WTC11 (cell line): ENCODE measurements at regions not wholly inside any gene's neighbourhood (a gene's known extent, or its start where the extent isn't known, plus 50 kb on each side); places are given as distances from the start of the nearest gene placed in this dataset.
"Not testable (repeated sequence)": the region's sequence is repeated elsewhere in the genome, so short reads cannot be mapped to it uniquely, and the experiment has no call there.

Experiments
- ATAC-seq: fragments of 200-7000 bp; cut with Tn5 transposase; 2 replicates; pipeline ENCODE4 v1.10.0; 2021; ENCODE audit warnings: mild to moderate bottlenecking, moderate library complexity
- CTCF ChIA-PET: fragments of 300-600 bp; sonication (Branson Sonifier 250); formaldehyde crosslinking; loops from one replicate; lab custom pipeline; 2021; ENCODE audit warnings: antibody characterized with exemption; lab: Charles Lee
- POLR2A ChIA-PET: fragments of 350-600 bp; sonication (Branson Sonifier 250); formaldehyde crosslinking; loops from one replicate; lab custom pipeline; 2021; ENCODE audit warnings: antibody characterized with exemption; lab: Charles Lee
- DNase-seq: peaks from one replicate; pipeline ENCODE4 v3.0.0; 2021; ENCODE audit warnings: low spot score
- H3K27ac Mint-ChIP-seq: 2 replicates; pipeline ENCODE4 v1.8.0; 2021; ENCODE audit warnings: mixed read lengths
- H3K27me3 Mint-ChIP-seq: 2 replicates; pipeline ENCODE4 v1.8.0; 2021; ENCODE audit warnings: low read depth, mild to moderate bottlenecking, moderate library complexity, mixed read lengths
- H3K36me3 Mint-ChIP-seq: 2 replicates; pipeline ENCODE4 v1.8.0; 2021; ENCODE audit warnings: mixed read lengths
- H3K4me1 Mint-ChIP-seq: 2 replicates; pipeline ENCODE4 v1.8.0; 2022; ENCODE audit warnings: mixed read lengths
- H3K4me3 Mint-ChIP-seq: 2 replicates; pipeline ENCODE4 v1.8.0; 2021; ENCODE audit warnings: mild to moderate bottlenecking, moderate library complexity, mixed read lengths
- H3K9me3 Mint-ChIP-seq: 2 replicates; pipeline ENCODE4 v1.8.0; 2021; ENCODE audit warnings: mixed read lengths
- AR ChIP-seq: fragments of 250-450 bp; sonication (Bioruptor Pico); IDR thresholded peaks from 2 replicates; pipeline ENCODE4 v1.9.0; 2021; ENCODE audit warnings: mild to moderate bottlenecking
- CBFB ChIP-seq: sonication (generic); formaldehyde crosslinking; IDR thresholded peaks from 2 replicates; pipeline ENCODE4 v1.8.1; 2022; ENCODE audit warnings: mild to moderate bottlenecking, low read depth, missing genetic modification reagents
- CDX4 ChIP-seq: fragments of 250-450 bp; sonication (Bioruptor Pico); IDR thresholded peaks from 2 replicates; pipeline ENCODE4 v1.9.0; 2021; ENCODE audit warnings: moderate library complexity, mild to moderate bottlenecking, inconsistent platforms, borderline replicate concordance
- CREM ChIP-seq: sonication (generic); formaldehyde crosslinking; IDR thresholded peaks from 2 replicates; pipeline ENCODE4 v1.8.1; 2022; ENCODE audit warnings: mild to moderate bottlenecking, missing genetic modification reagents, moderate library complexity
- ESRRA ChIP-seq: sonication (generic); formaldehyde crosslinking; IDR thresholded peaks from 2 replicates; pipeline ENCODE4 v1.8.1; 2022; ENCODE audit warnings: mild to moderate bottlenecking, missing genetic modification reagents, borderline replicate concordance
- FOXK1 ChIP-seq: sonication (generic); formaldehyde crosslinking; IDR thresholded peaks from 2 replicates; pipeline ENCODE4 v1.8.0; 2022; ENCODE audit warnings: mild to moderate bottlenecking, moderate library complexity, missing genetic modification reagents
- HMGA2 ChIP-seq: fragments of 250-450 bp; sonication (Bioruptor Pico); IDR thresholded peaks from 2 replicates; pipeline ENCODE4 v1.4.0; 2021; ENCODE audit warnings: mild to moderate bottlenecking, moderate library complexity
- IRF1 ChIP-seq: sonication (generic); formaldehyde crosslinking; IDR thresholded peaks from 2 replicates; pipeline ENCODE4 v1.8.0; 2023; ENCODE audit warnings: missing genetic modification reagents
- JUN ChIP-seq: sonication (generic); formaldehyde crosslinking; IDR thresholded peaks from 2 replicates; pipeline ENCODE4 v1.8.0; 2023; ENCODE audit warnings: mild to moderate bottlenecking, missing genetic modification reagents
- MLX ChIP-seq: sonication (generic); formaldehyde crosslinking; IDR thresholded peaks from 2 replicates; pipeline ENCODE4 v1.8.1; 2023; ENCODE audit warnings: mild to moderate bottlenecking, missing genetic modification reagents, moderate library complexity
- OVOL2 ChIP-seq: fragments of 250-450 bp; sonication (Bioruptor Pico); IDR thresholded peaks from 2 replicates; pipeline ENCODE4 v1.9.0; 2021; ENCODE audit warnings: mild to moderate bottlenecking, borderline replicate concordance
- PRDM15 ChIP-seq: sonication (generic); formaldehyde crosslinking; IDR thresholded peaks from 2 replicates; pipeline ENCODE4 v1.8.0; 2022; ENCODE audit warnings: missing genetic modification reagents
- PREB ChIP-seq: sonication (generic); formaldehyde crosslinking; IDR thresholded peaks from 2 replicates; pipeline ENCODE4 v1.8.1; 2022; ENCODE audit warnings: mild to moderate bottlenecking, missing genetic modification reagents, moderate library complexity, borderline replicate concordance
- RELA ChIP-seq: sonication (generic); formaldehyde crosslinking; IDR thresholded peaks from 2 replicates; pipeline ENCODE4 v1.8.1; 2022; ENCODE audit warnings: missing genetic modification reagents, mild to moderate bottlenecking, borderline replicate concordance
- SP1 ChIP-seq: sonication (generic); formaldehyde crosslinking; conservative IDR thresholded peaks from 2 replicates; pipeline ENCODE4 v1.8.1; 2022; ENCODE audit warnings: missing genetic modification reagents
- USF2 ChIP-seq: sonication (generic); formaldehyde crosslinking; IDR thresholded peaks from 2 replicates; pipeline ENCODE4 v1.8.1; 2023; ENCODE audit warnings: mild to moderate bottlenecking, missing genetic modification reagents, moderate library complexity
- ZBTB21 ChIP-seq: sonication (generic); formaldehyde crosslinking; IDR thresholded peaks from 2 replicates; pipeline ENCODE4 v1.8.1; 2023; ENCODE audit warnings: mild to moderate bottlenecking, missing genetic modification reagents, borderline replicate concordance
- ZNF317 ChIP-seq: sonication (generic); formaldehyde crosslinking; IDR thresholded peaks from 2 replicates; pipeline ENCODE4 v1.8.1; 2023; ENCODE audit warnings: low read depth, mild to moderate bottlenecking, moderate library complexity, missing genetic modification reagents, borderline replicate concordance

- TF ChIP-seq PRDM15 (CRISPR knock-in tag) (no peak), MLX (CRISPR knock-in tag) (no peak), RELA (CRISPR knock-in tag) (no peak), OVOL2 (no peak)
These were observed 89.3 kb upstream of the ST8SIA4 start (continued) for GRCh38 chr5:100992354-100992753.

GRCh38 chr5:100983601-100984000 is 80.5 kb upstream of the ST8SIA4 start:
- POLR2A ChIA-PET, H3K27ac Mint-ChIP-seq, H3K4me3 Mint-ChIP-seq, CTCF ChIA-PET, H3K27me3 Mint-ChIP-seq, ATAC-seq, DNase-seq: not testable (repeated sequence)
- Mint-ChIP-seq H3K4me1 (peaks cover 15% of the 10 kb centered on the region), H3K36me3 (peaks cover 11% of the 10 kb centered on the region), H3K9me3 (peaks cover 16% of the 10 kb centered on the region)

- CTCF ChIA-PET: no interaction called here
- POLR2A ChIA-PET: no interaction called here
- Mint-ChIP-seq H3K9me3 (peaks cover 5% of the 10 kb centered on the region; the same call in 1 of the 2 replicates), H3K36me3 (no peaks in the 10 kb centered on the region), H3K27me3 (no peaks in the 10 kb centered on the region; the same call in 1 of the 2 replicates)
- no peak for DNase-seq
- TF ChIP-seq USF2: no peak
- TF ChIP-seq AR (CRISPR knock-in tag): no peak
- no peak for TF ChIP-seq IRF1 (CRISPR knock-in tag)
- no peak for TF ChIP-seq ZBTB21 (CRISPR knock-in tag)
- TF ChIP-seq SP1 (CRISPR knock-in tag): no peak
- no peak for TF ChIP-seq ESRRA (CRISPR knock-in tag)
- TF ChIP-seq, all 79 proteins: peak for 0
- H3K27ac Mint-ChIP-seq: no peak overlapping the region
- ATAC-seq: no peak
- H3K4me3 Mint-ChIP-seq: no peak overlapping the region
- 0 out of 2 replicates have a peak, but pooled peaks cover 2% of the 10 kb centered on the region for H3K4me1 Mint-ChIP-seq
These were observed 71.0 kb upstream of the ST8SIA4 start for GRCh38 chr5:100974082-100974481.

GRCh38 chr5:100970646-100971255 is 67.7 kb upstream of the ST8SIA4 start:
- POLR2A ChIA-PET: no interaction called here
- Mint-ChIP-seq H3K4me1 (0 out of 2 replicates have a peak, but pooled peaks cover 2% of the 10 kb centered on the region), H3K27ac (no peak overlapping the region), H3K27me3 (no peaks in the 10 kb centered on the region), H3K4me3 (no peak overlapping the region), H3K36me3 (no peaks in the 10 kb centered on the region), H3K9me3 (no peaks in the 10 kb centered on the region)
- DNase-seq (no peak), ATAC-seq (no peak)
- CTCF ChIA-PET: no interaction called here
- TF ChIP-seq JUN (CRISPR knock-in tag) (no peak), CDX4 (no peak), ZNF317 (CRISPR knock-in tag) (no peak), CBFB (CRISPR knock-in tag) (no peak), IRF1 (CRISPR knock-in tag) (no peak), HMGA2 (CRISPR knock-in tag) (no peak), CREM (CRISPR knock-in tag) (no peak), PREB (no peak), FOXK1 (no peak)
